ENCODE measurements at regions not wholly inside any gene's neighbourhood (a gene's known extent, or its start where the extent isn't known, plus 50 kb on each side); places are given as distances from the start of the nearest gene placed in this dataset.

DNA sequence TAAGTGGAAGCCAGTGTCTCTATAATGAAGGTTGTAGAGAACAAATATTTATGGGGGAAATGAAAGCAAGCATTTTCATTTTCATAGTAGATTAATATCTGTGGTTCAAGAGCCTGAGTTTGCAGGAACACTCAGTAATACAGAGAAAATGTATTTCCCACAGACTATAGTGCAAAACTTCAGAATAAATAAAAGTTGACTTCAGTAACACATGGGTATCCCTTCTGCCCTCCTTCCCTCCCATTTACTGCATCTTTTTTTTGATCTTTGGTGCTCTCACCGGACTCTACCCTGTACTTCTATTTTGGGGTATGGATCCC is 75.3 kb upstream of the AMN1 start:
- no peak overlapping the region for H4K91ac ChIP-seq (ENCODE audit: insufficient read length, low read depth, low read length)
- H3K18ac ChIP-seq (ENCODE audit: insufficient read length, low read depth, low read length): no peak overlapping the region
- peaks cover 22 to 25% of the 10 kb centered on the region in 2 experiments for H3K4me1 Mint-ChIP-seq
- no peaks in the 10 kb centered on the region for H4K20me1 ChIP-seq (ENCODE audit: control insufficient read depth, insufficient read depth, insufficient read length)
- no peak overlapping the region for H3K27ac Mint-ChIP-seq
- H3K9ac ChIP-seq (ENCODE audit: extremely low read depth, insufficient read length, low read length): no peak overlapping the region
- H3K9me3 Mint-ChIP-seq: no peaks in the 10 kb centered on the region; a peak in 1 of 5 replicates
- no peak for DNase-seq
- no peak overlapping the region for H2AK5ac ChIP-seq (ENCODE audit: insufficient read length, low read length)
- peaks cover 2% of the 10 kb centered on the region for H3K27me3 Mint-ChIP-seq (ENCODE audit: low read depth)
- H4K5ac ChIP-seq (ENCODE audit: insufficient read length, low read depth, low read length): no peak overlapping the region
- H3K4me3 Mint-ChIP-seq: no peak overlapping the region
- no peak overlapping the region for H3K27ac ChIP-seq (ENCODE audit: insufficient read length, low read depth, low read length)
- no peaks in the 10 kb centered on the region for H3K79me2 ChIP-seq (ENCODE audit: insufficient read depth, low read length)
- H2BK120ac ChIP-seq (ENCODE audit: low read depth, low read length, poor library complexity, severe bottlenecking): no peak overlapping the region
- no peak overlapping the region for H3K23ac ChIP-seq (ENCODE audit: insufficient read length, low read depth, low read length)
- H2AFZ ChIP-seq (ENCODE audit: low read length): no peak overlapping the region
- H3K4ac ChIP-seq (ENCODE audit: low read depth, low read length): no peak overlapping the region
- H2BK5ac ChIP-seq (ENCODE audit: insufficient read length, low read length): no peak overlapping the region
- H2BK20ac ChIP-seq (ENCODE audit: low read depth, low read length, poor library complexity, severe bottlenecking): no peak overlapping the region
- H3T11ph ChIP-seq (ENCODE audit: low read length): no peak overlapping the region
- H3K4me1 ChIP-seq (ENCODE audit: insufficient read depth, low read length): no peaks in the 10 kb centered on the region
- no peak overlapping the region for H3K4me2 ChIP-seq (ENCODE audit: insufficient read depth, insufficient read length, low read length)
- H3K36me3 Mint-ChIP-seq (ENCODE audit: insufficient read depth in 1 of 3, low read depth in 3 of 3): no peaks in the 10 kb centered on the region; a peak in 1 of 7 replicates
- no CpG with 5 or more reads among the region's 1 CpG for whole genome bisulfite sequencing (ENCODE audit: extremely low coverage, insufficient read length, low lambda C conversion rate)
- no peak overlapping the region for H3K56ac ChIP-seq (ENCODE audit: insufficient read length, low read depth, low read length)
- H4K8ac ChIP-seq (replicated peaks; ENCODE audit: insufficient read length, low read depth, low read length): no peak overlapping the region
- H2BK15ac ChIP-seq (ENCODE audit: low read depth, low read length): no peak overlapping the region
- H3K79me1 ChIP-seq (ENCODE audit: insufficient read depth, low read depth, low read length, poor library complexity, severe bottlenecking): no peaks in the 10 kb centered on the region
- no peaks in the 10 kb centered on the region for H3K27me3 ChIP-seq (ENCODE audit: insufficient read depth, low read length)
- H3K9me3 ChIP-seq (ENCODE audit: control insufficient read depth, low read depth, low read length): no peaks in the 10 kb centered on the region
- TF ChIP-seq, protein P1, sequence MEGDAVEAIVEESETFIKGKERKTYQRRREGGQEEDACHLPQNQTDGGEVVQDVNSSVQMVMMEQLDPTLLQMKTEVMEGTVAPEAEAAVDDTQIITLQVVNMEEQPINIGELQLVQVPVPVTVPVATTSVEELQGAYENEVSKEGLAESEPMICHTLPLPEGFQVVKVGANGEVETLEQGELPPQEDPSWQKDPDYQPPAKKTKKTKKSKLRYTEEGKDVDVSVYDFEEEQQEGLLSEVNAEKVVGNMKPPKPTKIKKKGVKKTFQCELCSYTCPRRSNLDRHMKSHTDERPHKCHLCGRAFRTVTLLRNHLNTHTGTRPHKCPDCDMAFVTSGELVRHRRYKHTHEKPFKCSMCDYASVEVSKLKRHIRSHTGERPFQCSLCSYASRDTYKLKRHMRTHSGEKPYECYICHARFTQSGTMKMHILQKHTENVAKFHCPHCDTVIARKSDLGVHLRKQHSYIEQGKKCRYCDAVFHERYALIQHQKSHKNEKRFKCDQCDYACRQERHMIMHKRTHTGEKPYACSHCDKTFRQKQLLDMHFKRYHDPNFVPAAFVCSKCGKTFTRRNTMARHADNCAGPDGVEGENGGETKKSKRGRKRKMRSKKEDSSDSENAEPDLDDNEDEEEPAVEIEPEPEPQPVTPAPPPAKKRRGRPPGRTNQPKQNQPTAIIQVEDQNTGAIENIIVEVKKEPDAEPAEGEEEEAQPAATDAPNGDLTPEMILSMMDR (conservative IDR thresholded peaks at IDR 0.05): no peak
- no peaks in the 10 kb centered on the region for H3K23me2 ChIP-seq (ENCODE audit: insufficient read length, low read depth, low read length, poor library complexity, severe bottlenecking)
- H2BK12ac ChIP-seq (ENCODE audit: insufficient read length, low read depth, low read length): no peak overlapping the region
- no peak overlapping the region for H3K14ac ChIP-seq (ENCODE audit: insufficient read depth, low read length)
